NCI-H345 (cell line): ENCODE measurements at regions not wholly inside any gene's neighbourhood (a gene's known extent, or its start where the extent isn't known, plus 50 kb on each side); places are given as distances from the start of the nearest gene placed in this dataset.

Experiments used
- DNase-seq: peaks from one replicate; lab custom pipeline; 2025; lab: John Stamatoyannopoulos, UW

GRCh38 chr10:78248651-78249464 lies 215.2 kb downstream of the RPS24 start:
- no peak for DNase-seq

DNA sequence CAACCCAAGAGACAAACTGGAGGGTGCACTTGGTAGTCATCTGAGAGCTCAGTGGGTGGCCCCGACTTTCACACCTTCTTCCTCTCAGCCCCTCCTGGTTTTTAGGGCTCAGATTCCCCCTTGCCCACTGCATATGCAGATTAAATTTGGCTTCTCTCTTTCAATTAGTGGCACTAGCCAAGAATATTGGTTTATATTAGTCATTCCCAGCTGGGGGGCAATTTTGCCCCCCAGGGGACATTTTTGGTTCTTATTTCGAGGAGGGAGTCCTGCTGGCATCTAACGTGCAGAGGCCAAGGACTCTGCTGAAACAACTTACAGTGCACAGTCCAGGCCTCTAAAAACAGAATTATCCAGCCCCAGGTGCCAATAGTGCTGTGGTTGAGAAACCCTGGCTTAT lies 216.0 kb downstream of the RPS24 start:
- no peak for DNase-seq

DNA sequence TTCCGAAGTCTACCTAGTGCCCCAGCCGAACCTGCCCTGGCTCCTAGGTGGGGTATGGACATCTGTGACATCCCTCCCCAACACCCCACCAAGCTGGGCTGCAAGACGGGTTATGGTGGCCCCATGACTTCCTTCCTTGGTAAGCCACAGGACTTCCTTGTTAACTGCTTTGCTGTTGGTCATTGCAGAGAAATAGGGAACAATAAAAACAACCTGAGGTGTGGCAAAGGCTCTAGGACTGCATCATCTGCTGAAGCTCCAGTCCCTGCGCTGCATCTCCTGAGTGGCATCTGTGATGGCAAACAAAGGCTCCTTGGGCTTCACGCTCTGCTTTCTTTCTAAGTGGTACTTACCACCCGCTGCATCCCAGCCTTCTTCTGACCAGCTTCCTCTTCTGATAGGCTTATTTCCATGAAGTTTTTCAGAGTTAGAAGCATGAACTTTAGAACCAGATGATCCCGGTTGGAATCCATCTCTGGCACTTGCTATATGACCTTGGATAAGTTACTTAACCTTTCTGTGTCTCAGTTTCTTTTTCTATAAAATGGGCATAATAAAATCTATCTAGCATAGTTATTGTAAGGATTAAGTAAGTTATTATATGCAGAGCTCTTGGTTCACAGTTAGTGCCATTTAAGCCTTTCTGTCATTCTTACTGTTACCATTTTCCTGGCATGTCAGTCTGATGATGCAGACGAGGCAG lies 216.8 kb downstream of the RPS24 start:
- DNase-seq = peak; percentile 3

- DNase-seq = no peak
Observed at GRCh38 chr10:78251016-78251385, 217.3 kb downstream of the RPS24 start.

DNA sequence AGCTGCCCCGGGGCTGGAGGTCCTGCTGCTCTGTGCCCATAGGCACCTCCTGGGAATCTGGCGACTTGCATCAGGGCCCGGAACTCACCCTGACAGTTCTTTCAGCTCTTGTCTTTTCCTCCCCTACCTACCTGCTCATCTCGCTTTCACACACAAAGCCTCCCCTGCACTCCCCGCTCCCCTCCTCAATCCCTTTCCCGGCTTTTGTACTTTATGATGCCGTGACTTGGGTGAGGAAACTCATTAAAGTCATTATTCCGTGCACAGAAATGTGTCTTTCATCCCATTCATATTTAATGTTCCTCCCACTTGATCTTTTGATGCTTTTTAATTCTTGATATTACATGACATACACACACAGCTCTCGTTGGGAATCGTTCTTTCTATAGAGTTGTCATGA lies 218.6 kb downstream of the RPS24 start:
- DNase-seq = no peak

GRCh38 chr10:78253063-78253853 lies 219.6 kb downstream of the RPS24 start:
- no peak for DNase-seq

- no peak for DNase-seq
Observed at GRCh38 chr10:78254013-78254412, 220.3 kb downstream of the RPS24 start.

- DNase-seq = no peak
Observed at GRCh38 chr10:78255214-78255613, 221.6 kb downstream of the RPS24 start.

DNA sequence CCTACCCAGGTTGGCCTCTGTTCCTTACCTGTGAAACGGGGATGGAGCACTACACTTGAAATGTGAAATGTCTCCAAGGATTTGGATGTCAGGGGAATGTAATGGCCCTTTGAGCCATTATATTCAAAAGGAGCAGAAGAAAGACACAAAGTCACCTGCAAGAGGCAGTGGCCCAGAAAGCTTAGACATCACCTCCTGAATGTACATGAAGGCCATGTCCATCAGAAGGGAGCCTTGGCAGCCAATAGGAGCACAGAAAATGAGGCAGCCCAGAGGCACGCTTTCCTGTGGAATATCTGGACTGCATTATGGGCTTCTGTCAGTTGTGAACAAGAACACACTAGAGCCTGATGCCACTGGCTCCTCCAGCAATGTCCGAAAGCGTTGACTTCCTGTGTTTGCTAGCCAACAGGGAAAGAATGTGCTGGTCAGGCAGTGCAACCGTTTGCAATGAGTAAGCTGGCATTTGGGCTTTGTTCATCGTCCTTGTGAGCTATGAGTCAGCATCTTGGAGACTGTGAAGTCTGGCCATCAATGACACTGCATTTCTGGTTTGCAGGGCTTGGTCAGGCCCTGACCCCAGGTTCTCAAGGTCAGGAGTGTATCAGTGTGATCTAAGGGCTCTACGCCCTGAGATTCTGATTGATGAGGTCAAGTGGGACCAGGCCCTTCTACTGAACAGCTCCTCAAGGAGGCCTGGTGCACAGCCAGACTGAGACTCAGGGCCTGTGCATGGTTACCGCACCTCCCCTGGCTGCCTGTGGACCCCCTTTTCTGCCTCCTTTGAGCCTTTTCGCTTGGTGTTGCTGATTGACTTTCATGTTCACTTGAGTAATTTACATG lies 222.4 kb downstream of the RPS24 start:
- no peak for DNase-seq

DNA sequence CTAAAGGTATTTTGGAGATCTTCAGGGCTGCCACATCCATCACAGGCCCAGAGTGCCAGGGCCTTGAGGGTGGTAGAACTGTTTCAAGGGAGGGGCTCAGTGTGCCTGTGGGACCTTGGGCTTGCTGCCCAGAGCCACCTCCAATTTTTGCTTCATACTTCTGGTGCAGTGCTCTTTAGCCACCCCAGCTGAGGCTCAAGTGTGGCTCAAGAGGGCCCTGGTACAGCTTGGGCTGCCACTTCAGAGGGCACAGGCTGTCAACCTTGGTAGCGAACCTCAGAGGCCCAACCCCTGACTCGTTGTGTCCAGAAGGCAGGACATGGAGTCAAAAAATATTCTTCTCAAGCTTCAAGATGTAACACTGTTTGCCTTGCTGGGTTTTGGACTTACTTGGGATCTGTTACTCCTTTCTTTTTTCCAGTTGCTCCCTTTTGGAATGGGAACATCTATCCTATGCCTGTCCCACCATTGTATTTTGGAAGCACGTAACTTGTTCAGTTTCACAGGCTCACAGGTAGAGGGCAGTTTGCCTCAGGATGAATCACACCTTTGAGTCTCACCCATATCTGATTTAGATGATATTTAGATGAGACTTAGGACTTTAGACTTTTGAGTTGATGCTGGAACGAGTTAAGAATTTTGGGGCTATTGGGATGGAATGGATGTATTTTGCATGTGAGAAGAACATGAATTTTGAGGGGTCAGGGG lies 224.8 kb downstream of the RPS24 start:
- no peak for DNase-seq

- no peak for DNase-seq
Observed at GRCh38 chr10:78259391-78259790, 225.7 kb downstream of the RPS24 start.

- no peak for DNase-seq
Observed at GRCh38 chr10:78260141-78260540, 226.5 kb downstream of the RPS24 start.

- DNase-seq = no peak
Observed at GRCh38 chr10:78260680-78261079, 227.0 kb downstream of the RPS24 start.

- DNase-seq = no peak
Observed at GRCh38 chr10:78261291-78261690, 227.6 kb downstream of the RPS24 start.

DNA sequence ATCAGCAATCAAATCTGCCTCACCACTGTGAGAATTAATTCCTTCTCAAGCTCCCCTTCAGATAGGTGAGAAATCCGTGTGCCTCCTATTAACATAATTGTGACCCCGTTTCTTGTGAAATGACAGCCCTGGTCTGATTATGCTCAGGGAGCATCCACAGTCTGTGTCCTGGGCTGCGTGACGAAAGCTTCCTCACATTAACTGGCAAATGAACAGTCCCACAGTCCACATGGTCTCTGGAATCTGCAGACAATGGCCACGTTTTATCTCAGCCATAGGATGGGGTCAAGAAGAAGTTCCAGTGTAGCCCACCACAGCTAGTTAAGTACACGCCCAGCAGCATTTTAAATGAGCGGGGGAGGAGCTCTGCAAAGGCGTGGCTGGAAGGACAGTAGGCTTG lies 229.2 kb downstream of the RPS24 start:
- no peak for DNase-seq

DNA sequence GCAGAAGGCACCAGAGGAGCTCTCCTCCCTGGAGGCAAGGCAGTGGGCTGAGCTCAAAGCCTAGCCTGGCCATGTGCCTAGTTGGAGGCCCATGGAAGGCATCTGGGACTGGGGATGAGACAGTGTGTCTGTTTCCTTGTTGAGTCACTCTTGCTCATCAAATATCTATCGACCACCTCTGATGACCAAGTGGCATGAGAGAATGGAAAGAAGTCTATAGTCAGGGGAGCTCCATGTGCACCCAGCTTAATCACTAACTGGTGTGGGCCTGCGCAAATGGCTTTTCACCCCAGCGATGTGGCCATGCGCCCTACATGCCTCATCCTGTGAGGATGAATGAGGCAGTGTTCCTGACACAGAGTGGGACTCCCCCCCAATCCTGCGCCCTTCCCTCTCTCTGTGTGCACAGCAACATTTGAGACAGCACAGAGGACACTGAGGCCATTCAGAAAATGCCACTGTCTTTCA lies 229.9 kb downstream of the RPS24 start:
- DNase-seq = no peak

GRCh38 chr10:78264361-78264760 lies 230.7 kb downstream of the RPS24 start:
- no peak for DNase-seq

- DNase-seq = no peak
Observed at GRCh38 chr10:78266741-78267469, 233.2 kb downstream of the RPS24 start.

GRCh38 chr10:78267598-78267997 lies 233.9 kb downstream of the RPS24 start:
- DNase-seq = no peak

DNA sequence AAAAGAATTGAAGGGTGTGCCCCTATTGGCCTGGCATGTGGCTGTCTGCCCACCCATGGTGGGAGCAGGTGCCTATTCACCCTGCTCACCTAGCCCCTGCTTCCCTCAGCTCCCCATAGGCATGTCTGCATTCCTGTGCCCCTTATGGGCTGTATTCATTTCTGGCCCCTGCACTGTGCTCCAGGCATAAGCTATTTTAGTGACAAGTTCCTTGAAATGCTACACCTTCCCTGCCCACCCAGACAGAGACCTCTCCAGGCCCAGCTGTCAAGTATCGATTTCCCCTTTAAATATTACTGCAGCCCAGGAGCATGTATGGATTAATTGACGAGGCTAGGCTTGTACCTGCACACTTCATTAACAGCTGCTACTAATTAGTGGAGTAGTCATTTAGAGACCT lies 235.4 kb downstream of the RPS24 start:
- no peak for DNase-seq
